ENCODE measurements at regions not wholly inside any gene's neighbourhood (a gene's known extent, or its start where the extent isn't known, plus 50 kb on each side); places are given as distances from the start of the nearest gene placed in this dataset.

DNA sequence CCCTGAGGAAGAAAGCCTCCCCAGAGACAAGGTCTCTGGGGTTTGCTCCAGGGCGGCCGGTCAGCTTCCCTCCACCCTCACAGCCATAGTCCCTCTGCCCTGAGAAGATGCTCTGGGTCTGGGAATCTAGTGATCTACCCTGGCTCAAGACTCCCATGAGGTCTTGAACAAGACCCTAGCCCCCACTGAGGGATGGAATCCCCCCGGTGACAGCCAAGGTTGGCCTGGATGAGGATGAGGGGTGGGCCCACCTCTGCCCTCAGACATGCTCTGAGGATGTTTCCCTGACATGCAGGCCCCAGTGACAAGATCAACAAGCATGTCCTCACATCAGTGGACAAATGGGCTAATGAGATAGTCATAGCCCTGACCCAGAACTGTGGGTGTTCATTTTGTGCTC lies 138.6 kb downstream of the C5orf15 start:
- DNase-seq (ENCODE audit: low spot score), result no peak

DNA sequence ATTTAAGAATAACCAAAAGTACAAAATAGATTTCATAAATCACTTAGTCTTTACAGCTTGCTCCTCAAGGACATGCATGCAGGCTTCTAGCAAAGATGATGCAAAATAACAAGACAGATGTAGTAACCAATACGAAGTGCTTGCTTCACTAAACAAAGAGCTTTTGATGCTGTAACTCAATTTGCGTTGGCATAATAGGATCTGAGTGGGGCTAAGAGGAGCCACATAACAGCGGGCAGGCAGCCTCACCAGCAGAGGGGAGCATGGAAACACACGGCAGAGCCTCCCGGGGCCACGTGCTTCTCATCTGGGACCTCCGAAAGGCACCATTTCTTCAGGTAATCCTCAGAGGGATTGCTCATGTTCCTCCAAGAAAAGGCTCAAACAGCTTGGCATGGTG lies 139.7 kb downstream of the C5orf15 start:
- no peak for DNase-seq (ENCODE audit: low spot score)

DNA sequence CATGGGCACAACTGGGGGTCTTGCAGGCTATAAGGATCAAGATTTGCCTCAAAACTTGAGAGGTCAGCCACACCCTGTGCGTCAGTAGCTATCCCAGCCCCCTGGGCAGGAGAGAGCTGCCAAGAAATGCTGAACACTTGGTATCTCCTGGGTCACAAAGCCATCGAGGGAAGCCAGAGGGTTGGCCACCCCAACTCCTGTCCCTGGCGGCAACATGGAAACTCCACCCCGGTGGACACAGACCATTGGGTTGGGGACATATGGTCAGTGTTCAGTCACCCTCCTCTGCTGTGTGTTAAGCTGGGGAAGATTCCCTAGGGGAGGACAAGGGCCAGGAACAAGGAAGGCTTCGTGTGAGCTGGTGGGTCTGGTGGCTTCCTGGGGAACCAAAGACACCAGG lies 140.6 kb downstream of the C5orf15 start:
- DNase-seq (ENCODE audit: low spot score), result no peak

DNA sequence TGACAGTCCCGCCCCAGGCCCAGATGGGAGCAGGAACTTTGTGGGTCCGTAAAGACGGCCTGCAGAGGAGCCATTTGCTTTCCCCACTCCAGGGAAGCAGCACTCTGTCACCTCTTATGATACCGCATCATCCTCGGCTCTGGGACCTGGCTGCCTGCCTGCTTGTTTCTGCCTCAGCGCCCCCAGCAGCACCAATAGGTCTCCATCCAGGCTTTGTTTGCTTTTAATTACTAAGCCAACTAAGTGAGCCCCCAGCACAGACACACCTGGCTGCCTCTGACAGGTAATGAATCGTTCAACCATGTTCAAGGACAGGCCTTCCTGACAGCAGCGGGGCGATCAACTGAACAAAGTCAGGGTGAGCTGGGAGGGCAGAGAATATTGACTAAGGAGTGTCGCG lies 141.4 kb downstream of the C5orf15 start:
- no peak for DNase-seq (ENCODE audit: low spot score)

DNA sequence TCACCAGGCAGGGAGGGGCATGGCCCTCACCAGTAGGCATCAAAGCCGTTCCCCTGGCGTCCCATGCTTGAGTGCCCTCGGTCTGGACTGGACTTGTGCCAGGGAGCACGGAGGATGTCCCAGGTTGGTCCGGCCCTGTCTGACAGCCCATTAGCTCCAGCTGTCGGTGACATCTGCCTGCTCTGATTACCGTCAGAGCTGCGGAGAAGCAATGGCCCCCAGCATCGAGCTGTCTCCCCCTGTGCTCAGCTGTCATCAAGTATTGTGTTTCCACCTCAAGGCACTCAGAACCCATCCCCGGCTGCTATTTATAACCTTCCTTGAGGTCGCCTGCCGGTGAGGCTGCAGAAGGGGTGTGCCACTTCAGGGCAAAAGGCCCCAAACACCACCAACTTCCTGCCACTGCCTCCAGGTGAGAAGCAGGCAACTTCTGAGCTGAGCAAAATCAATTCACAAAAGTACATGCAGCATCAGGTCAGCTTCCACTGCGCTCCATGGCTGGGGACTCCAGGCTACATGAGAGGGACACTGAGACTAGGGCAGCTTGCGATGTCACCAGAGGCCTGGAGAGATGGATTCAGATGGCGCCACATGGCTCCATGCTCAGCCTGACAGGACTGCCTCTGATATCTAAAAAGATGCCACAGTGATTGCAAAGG lies 142.7 kb downstream of the C5orf15 start:
- DNase-seq (ENCODE audit: low spot score), result no peak

DNA sequence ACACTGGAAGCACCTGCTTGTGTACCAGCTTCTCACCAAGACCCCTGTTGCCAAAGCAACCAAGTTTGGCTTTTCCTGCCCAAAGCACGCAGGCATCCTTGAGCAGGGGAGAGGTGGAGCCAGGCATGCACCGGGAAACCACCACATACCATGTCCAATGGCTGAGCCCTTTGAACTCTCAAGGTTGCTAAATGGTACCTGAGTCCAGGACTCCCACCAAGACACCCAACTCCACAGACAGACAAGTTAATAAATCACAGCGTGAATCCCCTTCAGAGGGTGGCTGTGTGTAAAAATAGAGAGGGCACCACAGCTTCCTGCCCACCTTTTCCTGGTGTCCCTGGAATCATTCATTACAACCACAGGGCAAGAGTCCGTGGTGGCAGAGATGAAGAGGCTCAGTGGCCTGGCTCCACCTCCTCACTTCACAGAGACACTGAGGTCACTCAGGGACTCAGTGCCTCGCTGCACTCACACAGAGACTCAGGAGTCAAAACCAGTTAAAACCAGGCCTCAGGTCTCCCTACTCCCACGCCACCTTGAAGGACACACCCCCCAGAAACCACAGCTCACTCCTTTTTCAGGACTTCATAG lies 143.7 kb downstream of the C5orf15 start:
- DNase-seq (ENCODE audit: low spot score), result no peak

DNA sequence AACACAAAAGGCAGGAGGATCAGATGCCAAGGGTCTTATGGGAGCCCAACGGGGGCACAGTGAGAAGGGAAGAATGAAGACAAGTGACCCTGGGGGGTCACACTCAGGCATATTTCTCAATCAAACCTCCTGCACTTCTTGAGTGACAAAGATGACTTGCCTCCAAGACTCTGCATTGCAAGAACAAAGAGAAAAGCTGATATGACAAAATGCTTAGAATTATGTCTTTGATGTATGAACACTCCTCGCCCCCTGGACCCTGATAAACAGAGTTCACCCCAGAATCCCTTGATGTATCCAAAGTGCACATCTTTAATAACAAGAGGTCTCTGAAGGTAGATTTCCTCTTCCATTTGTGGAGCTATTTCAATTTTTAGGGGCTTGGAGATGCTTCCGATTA lies 146.5 kb downstream of the C5orf15 start:
- DNase-seq (ENCODE audit: low spot score), result no peak

DNA sequence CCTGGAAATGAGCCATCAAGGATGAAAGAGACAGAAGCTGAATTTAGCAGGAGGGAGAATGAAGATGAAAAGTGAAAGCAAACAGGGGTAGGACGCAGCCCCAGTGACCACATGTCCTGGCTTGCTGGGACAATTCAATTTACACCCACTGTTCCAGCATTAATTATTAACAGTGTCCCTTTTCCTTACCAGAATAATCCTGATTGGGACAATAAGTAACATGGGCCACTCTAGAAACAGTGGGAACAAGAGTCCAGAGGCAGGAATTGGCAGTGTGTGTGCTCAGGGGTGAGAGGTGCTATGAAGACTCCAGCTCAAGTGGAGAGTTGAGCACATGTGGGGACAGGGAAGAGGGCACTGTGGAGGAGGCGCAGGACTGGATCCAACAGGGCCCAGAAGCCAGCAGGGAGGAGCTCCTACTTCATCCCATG lies 147.1 kb downstream of the C5orf15 start:
- DNase-seq (ENCODE audit: low spot score), result no peak

DNA sequence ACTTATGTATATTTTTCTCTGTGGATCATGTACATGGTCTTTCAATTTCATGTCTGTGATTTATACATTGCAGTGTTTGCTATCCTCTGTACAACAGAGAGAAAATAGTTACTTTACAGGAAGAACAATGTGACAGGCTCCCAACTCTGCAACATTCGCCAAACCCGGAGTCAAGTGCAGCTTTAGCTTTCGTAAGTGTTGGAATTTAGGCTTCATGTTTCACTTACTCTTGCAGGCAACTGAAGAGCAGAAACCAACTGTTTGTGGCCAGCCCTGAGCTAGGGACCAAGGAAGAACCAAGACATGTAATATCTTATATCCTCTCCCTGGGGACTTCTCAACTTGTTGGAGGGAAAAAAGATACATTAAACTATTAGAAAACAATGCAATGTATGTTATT lies 147.9 kb downstream of the C5orf15 start:
- DNase-seq (ENCODE audit: low spot score), result no peak

DNA sequence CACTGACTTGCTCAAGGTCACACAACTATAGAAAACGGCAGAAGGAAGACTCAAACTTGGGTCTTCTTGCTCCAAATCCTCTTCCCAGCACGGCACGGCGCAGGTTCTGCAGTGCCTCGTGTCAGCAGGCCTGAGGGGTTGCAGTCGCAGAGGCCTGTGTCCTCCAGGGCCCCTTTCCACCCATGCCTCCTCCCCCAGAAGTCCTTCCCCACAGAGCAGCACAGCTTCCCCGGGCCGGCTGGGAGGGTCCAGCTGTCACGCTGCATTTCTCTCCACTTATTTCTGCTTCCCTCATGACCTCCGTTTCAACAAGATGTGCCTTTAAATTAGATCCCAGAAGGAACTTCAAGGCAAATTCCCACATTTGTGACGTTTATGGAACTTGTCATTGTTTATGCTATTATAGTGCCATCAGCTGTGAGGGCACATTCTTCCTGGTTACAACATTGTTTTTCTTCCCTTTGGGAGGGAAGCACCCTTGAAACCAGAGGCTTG lies 148.4 kb downstream of the C5orf15 start:
- DNase-seq (ENCODE audit: low spot score), result no peak

DNA sequence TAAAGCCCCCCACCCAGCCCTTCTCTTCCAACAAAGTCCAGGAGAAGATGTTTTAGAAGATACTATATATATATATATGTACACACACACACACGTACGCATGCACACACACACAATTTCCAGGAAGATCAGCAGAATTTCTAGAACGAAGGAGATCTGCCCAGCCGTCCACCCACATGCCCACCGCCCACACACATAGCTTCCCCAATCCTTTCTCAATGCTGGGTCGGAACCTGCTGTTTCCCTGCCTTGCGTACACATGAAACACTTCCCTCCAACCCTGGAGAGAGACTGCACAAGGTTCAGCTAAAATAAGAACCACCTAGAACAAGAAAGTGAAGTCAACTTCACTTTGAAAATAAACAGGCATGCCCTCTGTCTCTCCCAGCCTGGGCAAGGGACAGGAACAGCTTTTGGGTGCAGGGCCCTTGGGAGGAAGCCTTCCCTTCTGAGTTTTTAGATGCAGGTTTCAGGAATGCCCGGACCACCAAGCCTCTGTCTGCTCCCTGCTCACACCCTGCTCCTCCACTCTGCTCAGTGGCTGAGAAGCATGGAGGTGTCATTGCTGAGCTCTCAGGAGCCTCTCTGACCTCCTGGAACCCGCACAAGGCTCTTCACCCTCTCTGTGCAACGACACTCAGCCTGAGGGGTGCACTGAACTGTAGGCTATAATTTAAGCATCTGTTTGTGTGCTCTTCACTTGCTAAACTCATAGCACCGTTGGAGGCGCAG lies 149.4 kb downstream of the C5orf15 start:
- DNase-seq (ENCODE audit: low spot score), result no peak

DNA sequence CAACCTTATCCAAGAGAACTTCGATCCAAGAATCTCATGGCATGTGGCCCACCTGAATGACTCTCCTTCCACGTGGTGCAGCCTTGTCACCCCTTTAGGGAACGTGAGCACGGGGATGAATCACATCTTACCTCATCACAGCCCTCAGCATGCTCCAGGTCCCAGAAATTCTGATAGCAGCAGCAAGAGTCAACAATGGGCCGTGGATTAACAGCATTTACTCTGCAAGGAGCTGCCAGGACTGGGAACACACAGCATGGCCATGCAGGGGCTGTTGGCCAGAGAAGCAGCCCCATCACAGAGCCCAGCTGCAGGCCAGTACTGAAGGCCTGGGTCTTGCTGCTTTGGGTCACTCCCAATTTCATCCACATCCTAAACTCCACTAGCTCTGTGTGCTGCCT lies 150.4 kb downstream of the C5orf15 start:
- DNase-seq (ENCODE audit: low spot score), result no peak

DNA sequence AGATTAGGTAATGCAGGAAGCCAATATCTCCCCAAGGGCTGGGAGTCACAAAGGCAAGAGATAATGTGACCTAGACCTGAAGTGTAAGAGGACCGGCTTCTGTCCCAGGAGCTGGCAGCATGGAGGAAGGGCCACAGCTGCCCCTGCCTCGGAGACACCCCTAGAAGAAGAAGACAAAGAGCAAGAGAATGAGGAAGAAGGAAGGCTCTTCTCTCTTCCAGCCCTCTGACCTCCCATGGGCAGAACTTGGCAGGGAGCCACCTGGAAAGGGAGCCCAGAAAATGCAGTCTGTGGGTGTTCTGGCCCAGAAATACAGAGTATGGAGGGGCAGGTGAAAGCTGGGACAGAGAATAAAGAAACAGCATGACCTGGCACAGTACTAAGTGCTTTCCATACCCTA lies 151.0 kb downstream of the C5orf15 start:
- DNase-seq (ENCODE audit: low spot score), result no peak

DNA sequence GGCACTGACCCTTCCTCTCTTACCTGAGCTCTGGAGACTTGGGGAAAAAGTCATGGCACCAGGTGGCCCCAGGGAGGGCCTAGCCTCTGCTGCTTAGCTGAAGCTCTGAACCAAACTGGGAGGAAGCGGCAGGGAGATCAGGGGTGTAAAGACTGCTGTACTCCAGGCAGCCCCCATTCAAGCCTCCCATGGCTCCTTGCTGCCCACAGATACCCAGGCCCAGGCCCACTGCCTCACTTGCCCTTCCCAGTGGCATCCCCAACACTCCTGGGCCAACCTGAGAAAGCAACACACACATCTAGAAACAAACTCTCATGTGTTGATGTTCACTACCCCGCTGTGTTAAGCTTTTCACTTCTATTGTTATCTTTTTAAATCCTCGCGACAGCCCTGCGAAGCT lies 151.6 kb downstream of the C5orf15 start:
- DNase-seq (ENCODE audit: low spot score), result no peak

DNA sequence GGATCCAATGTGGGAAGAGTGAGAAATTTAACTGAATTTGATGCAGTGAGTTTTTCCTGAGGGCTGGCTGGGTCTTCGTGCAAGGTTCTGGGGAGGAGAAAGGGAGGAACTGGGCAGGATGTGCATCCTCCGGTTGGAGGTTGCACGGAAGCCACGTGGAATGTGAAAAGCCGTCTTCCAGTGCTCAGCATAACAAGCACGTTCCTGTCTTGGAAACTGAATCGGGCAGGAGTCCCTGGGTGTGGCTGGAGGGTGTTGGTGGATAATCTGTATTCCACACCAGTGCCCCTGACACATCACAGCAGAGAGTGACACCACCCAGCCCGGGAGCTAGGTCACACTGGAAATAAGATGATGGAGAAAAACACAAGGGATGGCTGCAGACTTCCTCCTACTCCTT lies 154.3 kb downstream of the C5orf15 start:
- no peak for DNase-seq (ENCODE audit: low spot score)

DNA sequence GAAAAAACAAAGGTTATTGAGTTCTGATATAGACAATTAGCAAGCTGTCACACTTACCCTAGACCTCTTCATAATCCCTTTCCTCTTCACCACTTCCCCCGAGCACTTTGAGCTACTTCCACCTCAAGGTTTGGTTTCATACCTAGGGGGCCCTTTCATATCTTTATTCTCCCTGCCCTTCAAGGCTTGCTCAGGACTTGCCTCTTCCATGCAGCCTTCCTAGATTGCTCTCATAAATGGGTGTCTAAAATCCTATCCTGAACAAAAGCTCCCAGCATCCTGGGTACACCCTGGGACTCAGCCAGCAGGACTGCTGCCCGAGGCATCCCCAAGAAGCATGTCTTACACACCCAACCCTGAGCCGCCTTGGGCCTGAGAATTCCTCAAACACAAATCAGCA lies 157.3 kb downstream of the C5orf15 start:
- no peak for DNase-seq (ENCODE audit: low spot score)

DNA sequence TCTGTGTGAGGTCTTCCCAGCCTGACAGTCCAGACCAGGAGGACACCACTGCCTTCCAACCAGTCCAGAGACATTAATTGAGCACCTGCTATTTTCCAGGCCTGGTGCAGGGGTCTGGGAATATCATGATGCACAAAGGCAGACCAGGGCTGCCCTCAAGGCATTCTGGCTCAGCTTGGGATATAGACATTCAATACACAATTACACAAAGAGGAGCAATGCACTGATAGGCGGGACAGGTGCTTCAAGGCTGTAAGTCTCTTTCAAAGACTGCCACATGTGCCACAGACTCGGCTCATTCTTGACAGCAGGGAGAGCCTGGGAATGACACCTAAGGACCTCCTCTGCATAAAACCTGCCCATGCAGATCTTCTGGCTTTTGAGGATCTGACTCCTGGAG lies 158.6 kb downstream of the C5orf15 start:
- DNase-seq (ENCODE audit: low spot score), result no peak

DNA sequence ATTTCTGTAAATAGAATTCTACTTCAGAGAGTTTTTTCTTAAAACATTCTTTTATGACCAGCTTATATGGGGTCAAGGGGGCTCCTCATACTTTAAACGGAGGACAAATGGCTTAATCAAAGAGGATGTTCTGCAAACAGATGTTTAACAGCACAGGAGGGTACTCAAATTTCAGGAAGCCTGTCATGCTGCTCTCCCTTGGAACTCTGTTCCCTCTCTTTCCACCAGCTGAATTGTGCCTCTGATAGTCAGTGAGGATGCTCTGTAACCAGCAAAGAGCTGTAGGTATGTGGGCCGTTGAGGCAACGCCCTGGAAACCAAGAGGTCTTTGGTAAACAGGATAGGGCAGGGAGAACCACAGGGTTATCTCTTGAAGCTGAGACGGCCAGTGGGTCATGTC lies 161.1 kb downstream of the C5orf15 start:
- DNase-seq (ENCODE audit: low spot score), result no peak

DNA sequence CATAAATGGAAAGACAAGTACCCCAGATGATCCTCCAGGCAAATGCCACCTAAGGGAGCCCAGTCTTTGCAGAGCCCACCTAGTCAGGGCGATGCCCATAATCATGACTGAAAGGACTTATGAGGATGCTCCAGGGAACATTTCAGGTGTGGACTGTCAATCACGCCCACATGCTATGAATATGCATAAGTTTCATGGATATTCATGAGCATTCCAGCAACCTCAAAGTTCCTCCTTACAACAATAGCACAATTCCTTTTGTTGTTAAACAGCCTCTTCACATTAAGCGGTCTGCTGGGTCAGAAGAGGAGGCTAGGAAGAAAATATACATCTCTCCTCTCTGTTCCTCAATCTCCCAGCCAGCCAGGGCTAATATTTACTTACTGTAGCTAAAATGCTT lies 161.6 kb downstream of the C5orf15 start:
- DNase-seq (ENCODE audit: low spot score), result peak; percentile 17

DNA sequence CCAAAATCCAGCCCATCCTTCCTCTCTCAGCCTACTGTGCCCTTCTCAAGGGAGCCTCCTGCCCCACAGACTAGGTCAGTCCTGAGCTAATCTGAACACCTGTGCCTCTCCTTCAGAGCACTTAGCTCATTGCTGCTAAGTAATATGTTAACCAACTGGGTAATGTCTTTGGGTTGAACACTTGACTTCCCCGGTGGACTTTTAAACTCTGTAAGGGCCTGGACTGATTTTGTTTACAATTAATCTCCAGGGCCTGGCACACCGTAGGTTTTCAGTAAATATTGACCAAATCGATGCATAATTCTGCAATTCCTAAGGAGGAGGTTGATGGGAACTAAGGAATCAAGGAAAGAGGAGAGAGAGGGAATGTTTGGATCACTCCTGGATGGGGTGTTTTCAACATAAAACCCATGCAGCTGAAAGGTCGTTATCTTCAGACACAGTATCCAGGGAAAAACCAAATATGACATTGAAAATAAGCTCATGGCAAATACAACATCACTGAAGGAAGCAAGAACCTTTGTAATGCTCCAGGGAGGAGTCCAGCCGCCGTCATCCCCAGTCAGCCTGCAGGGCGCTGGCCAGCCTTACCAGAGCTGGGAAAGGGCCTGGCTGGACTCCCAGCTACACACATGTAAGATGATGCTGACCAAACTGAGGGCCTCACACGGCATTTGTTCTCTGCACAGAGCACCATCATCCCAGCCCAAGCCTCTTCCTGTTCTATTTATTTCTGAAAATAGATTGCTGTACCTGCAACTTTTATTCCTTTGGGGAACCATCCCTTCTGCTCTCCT lies 166.3 kb downstream of the C5orf15 start:
- no peak for DNase-seq (ENCODE audit: low spot score)

DNA sequence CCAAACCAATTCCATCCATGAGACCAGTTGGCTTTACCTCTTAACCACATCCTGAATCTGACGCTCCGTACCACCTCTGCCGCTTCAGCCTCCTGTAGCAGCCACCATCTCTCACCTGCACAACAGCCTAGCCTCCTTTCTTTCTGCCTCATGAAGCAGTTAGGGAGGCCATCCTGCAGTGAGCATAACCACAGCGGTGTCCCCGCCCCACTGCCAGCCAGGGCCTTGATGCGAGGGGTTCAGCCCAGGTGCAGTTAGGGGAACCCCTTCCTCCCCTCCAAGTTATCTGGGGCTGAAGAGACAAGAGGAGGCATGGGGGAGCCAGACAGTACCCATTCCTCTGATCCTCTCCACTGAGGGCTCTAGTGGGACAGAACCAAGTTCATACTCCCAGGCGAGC lies 167.0 kb downstream of the C5orf15 start:
- DNase-seq (ENCODE audit: low spot score), result no peak

DNA sequence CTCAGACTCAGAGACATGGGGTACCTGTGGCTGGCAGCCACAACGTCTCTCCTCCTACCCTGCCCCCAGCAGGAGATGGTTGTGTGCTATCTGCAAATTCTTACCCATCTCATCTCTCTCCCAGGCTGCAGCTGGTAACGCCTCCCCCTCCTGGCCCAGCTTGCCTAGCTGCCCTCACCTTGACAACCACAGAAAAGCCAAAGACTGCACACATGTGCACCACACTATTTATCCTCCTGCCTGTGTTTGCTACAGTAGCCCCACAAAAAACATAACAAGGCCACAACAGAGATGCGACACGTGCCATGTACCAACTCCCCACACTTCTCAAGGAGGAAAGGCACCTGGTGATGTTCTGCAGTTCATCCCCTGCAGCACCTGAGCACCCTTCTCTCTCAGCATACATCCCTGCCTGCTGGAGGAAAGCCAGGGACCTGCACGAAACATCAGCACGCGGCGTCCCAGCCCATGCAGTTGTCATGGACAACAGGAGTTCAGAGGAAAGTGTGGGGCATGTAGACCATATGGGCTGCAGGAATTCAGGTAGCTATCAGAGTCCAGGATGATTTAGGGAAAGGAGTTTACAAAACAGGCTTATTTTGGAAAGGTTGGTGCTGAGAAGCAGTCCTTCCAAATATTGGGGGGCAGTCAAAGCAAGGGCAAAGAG lies 168.7 kb downstream of the C5orf15 start:
- DNase-seq (ENCODE audit: low spot score), result no peak
